OCI-LY7 (cell line): ENCODE measurements at regions not wholly inside any gene's neighbourhood (a gene's known extent, or its start where the extent isn't known, plus 50 kb on each side); places are given as distances from the start of the nearest gene placed in this dataset.

ENCODE experiments used
- EZH2phosphoT487 ChIP-seq: fragments of 200-600 bp; sonication (generic); IDR thresholded peaks from 2 replicates; pipeline ENCODE4 v1.6.1; 2018; ENCODE audit warnings: low read depth, borderline replicate concordance, mild to moderate bottlenecking, mixed run types, antibody characterized with exemption, low read length, moderate library complexity, mixed read lengths
- TF ChIP-seq, protein P1 (sequence below): fragments of 200-600 bp; sonication (generic); conservative IDR thresholded peaks from 2 replicates; pipeline ENCODE4 v1.5.1; 2014; ENCODE audit warnings: mild to moderate bottlenecking, antibody characterized with exemption, low read length, moderate library complexity, mixed read lengths

DNA sequence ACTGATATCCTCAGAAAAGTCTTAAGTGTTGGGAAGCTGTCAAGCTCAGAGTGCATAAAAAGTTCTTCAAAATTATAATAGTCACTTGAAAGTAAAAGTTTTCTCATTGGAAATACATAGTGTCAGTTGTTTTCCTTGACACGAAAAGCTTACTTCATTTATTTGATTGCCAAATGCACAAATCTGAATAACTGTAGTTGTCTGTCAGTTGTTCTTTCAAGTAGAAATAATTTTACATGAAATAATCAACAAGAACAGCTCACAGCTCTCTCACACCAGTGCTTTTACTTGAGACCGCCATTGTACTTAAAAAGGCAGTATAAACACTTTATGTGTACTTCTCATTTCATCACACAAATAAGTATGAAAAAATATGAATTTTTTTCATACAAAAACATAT is 163.3 kb upstream of the NXPH2 start:
- TF ChIP-seq, protein P1, sequence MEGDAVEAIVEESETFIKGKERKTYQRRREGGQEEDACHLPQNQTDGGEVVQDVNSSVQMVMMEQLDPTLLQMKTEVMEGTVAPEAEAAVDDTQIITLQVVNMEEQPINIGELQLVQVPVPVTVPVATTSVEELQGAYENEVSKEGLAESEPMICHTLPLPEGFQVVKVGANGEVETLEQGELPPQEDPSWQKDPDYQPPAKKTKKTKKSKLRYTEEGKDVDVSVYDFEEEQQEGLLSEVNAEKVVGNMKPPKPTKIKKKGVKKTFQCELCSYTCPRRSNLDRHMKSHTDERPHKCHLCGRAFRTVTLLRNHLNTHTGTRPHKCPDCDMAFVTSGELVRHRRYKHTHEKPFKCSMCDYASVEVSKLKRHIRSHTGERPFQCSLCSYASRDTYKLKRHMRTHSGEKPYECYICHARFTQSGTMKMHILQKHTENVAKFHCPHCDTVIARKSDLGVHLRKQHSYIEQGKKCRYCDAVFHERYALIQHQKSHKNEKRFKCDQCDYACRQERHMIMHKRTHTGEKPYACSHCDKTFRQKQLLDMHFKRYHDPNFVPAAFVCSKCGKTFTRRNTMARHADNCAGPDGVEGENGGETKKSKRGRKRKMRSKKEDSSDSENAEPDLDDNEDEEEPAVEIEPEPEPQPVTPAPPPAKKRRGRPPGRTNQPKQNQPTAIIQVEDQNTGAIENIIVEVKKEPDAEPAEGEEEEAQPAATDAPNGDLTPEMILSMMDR = no peak
- TF ChIP-seq EZH2phosphoT487 = no peak
